HCT116 (cell line): ENCODE measurements at regions not wholly inside any gene's neighbourhood (a gene's known extent, or its start where the extent isn't known, plus 50 kb on each side); places are given as distances from the start of the nearest gene placed in this dataset.

Experiments
- CBX3 ChIP-seq: IDR thresholded peaks from 2 replicates; pipeline ENCODE4 v1.6.1; 2012; ENCODE audit warnings: low read depth
- CTCF ChIP-seq, 3 experiments: fragments of 200-600 bp in 1 of 3; sonication (generic) in 1 of 3; IDR thresholded peaks in 2 of 3; conservative IDR thresholded peaks in 1 of 3; 2 replicates each; pipeline ENCODE4 v1.5.1; 2012 to 2017; ENCODE audit warnings: low read depth in 2 of 3, low read length in 2 of 3, antibody characterized with exemption in 1 of 3, borderline replicate concordance in 1 of 3, control low read depth in 1 of 3, mild to moderate bottlenecking in 1 of 3, mixed read lengths in 1 of 3, mixed run types in 1 of 3, moderate library complexity in 1 of 3; ENCODE audit not compliant: insufficient read depth in 1 of 3
- POLR2AphosphoS5 ChIP-seq: IDR thresholded peaks from 2 replicates; pipeline ENCODE4 v1.6.1; 2011; ENCODE audit warnings: mild to moderate bottlenecking, low read depth, low read length, moderate library complexity
- SIN3A ChIP-seq: IDR thresholded peaks from 2 replicates; pipeline ENCODE4 v1.6.1; 2012; ENCODE audit warnings: low read depth
- TCF7L2 ChIP-seq: IDR thresholded peaks from 2 replicates; pipeline ENCODE4 v1.7.0; 2011; ENCODE audit warnings: borderline replicate concordance, inconsistent platforms; ENCODE audit not compliant: insufficient read depth, insufficient read length; ENCODE audit errors: extremely low read depth

- TF ChIP-seq SIN3A, result no peak
- no peak for TF ChIP-seq CTCF (IDR thresholded peaks at IDR 0.05 in 2 of 3, conservative IDR thresholded peaks at IDR 0.05 in 1 of 3; ENCODE audit: borderline replicate concordance in 1 of 3, insufficient read depth in 1 of 3, low read depth in 2 of 3, low read length in 2 of 3)
- TF ChIP-seq CBX3, result no peak
- TF ChIP-seq TCF7L2, result no peak
- TF ChIP-seq POLR2AphosphoS5, result no peak
These were observed 198.7 kb downstream of the KCTD12 start for GRCh38 chr13:76687467-76687866.
